ENCODE measurements at regions not wholly inside any gene's neighbourhood (a gene's known extent, or its start where the extent isn't known, plus 50 kb on each side); places are given as distances from the start of the nearest gene placed in this dataset.
A peak's percentile ranks its signal among the peaks of the same experiment; 100 is the strongest.

DNA sequence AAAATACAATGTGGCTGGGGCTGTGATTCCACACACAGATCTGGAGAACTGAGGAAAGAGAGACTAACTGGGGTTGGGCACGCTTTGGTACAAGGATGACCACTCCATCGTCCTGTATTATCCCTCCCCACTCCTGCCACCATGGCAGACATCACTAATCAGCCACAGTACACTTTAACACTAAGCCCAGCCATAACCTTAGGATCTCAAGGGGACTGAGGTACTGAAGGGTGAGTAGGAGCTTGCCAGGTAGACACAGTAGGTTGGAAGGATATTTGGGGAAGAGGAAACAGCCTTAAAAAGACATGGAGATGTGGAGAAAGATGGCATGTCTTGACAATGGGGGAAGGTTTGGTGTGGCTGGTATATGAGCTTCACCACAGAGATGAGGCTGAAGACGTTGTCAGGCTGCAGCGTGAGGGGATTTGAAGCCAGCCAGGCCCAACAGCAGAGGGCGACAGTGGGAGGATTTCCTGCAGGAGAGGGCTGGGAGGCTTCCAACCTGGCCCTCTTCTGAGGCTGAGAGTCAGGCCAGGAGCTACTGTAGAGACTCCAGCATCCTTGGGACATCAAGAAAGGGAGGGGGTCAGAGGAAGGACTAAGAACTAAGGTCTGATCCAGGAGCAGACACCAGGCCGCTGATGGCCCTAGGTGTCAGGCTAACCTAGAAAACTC, 58.6 kb upstream of the COL13A1 start:
- Histone ChIP-seq H3K27ac (no peak overlapping the region), H3K36me3 (ENCODE audit: insufficient read depth in 1 of 2, low read depth in 1 of 2) (no peaks in the 10 kb centered on the region), H3K9me3 (no peaks in the 10 kb centered on the region), H3K4me1 (peaks cover 1% of the 10 kb centered on the region), H3K27me3 (ENCODE audit: insufficient read depth in 3 of 3, low read length in 2 of 3) (no peaks in the 10 kb centered on the region), H3K4me3 (no peak overlapping the region)
- TF ChIP-seq, protein P1, sequence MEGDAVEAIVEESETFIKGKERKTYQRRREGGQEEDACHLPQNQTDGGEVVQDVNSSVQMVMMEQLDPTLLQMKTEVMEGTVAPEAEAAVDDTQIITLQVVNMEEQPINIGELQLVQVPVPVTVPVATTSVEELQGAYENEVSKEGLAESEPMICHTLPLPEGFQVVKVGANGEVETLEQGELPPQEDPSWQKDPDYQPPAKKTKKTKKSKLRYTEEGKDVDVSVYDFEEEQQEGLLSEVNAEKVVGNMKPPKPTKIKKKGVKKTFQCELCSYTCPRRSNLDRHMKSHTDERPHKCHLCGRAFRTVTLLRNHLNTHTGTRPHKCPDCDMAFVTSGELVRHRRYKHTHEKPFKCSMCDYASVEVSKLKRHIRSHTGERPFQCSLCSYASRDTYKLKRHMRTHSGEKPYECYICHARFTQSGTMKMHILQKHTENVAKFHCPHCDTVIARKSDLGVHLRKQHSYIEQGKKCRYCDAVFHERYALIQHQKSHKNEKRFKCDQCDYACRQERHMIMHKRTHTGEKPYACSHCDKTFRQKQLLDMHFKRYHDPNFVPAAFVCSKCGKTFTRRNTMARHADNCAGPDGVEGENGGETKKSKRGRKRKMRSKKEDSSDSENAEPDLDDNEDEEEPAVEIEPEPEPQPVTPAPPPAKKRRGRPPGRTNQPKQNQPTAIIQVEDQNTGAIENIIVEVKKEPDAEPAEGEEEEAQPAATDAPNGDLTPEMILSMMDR (IDR thresholded peaks at IDR 0.05): no peak
- ATAC-seq (peak in 3 of 4 donors; percentile 39 to 67 (median 57)), DNase-seq (peak in 1 of 2 donors; percentile 71)
- 61 to 68% (median 68%) methylated on average over 6 of the region's 6 CpGs for WGBS, 3 donors
- intact Hi-C loops (cut with DNase I): loop anchor here in 1 of 2 donors (5.0 kb wide), 1 partner anchor 169 kb away; no protein-coding TSS in a partner anchor

DNA sequence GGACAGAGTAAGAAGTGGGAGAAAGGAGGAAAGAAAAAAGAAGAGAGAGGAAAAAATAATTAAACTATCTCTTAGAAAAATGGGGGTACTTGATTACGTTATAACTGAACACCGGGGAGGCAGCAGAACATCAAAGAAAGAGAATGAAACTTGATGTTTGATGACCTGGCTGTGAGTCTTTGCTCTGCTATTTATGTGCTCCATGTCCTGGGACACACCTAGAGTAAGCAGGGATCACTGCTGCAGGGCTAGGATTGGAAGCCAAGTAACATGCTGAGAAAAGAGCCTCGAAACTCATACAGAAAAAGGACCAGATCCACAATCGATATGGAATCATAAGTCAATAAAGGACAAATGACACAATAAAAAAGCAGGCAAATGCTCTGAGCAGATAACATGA, 56.7 kb upstream of the COL13A1 start:
- H3K4me3 ChIP-seq: no peak overlapping the region
- WGBS, 3 donors: 65 to 92% (median 90%) methylated on average over 4 of the region's 4 CpGs
- TF ChIP-seq, protein P1 (IDR thresholded peaks at IDR 0.05): no peak
- no peaks in the 10 kb centered on the region for H3K27me3 ChIP-seq (ENCODE audit: insufficient read depth in 3 of 3, low read length in 2 of 3)
- DNase-seq (no peak), ATAC-seq (no peak)
- no peaks in the 10 kb centered on the region for H3K9me3 ChIP-seq
- H3K36me3 ChIP-seq (ENCODE audit: insufficient read depth in 1 of 2, low read depth in 1 of 2): no peaks in the 10 kb centered on the region
- intact Hi-C loops (cut with DNase I): loop anchor here in 1 of 2 donors (5.0 kb wide), 1 partner anchor 167 kb away; no protein-coding TSS in a partner anchor
- no peak overlapping the region for H3K27ac ChIP-seq
- H3K4me1 ChIP-seq: no peaks in the 10 kb centered on the region

DNA sequence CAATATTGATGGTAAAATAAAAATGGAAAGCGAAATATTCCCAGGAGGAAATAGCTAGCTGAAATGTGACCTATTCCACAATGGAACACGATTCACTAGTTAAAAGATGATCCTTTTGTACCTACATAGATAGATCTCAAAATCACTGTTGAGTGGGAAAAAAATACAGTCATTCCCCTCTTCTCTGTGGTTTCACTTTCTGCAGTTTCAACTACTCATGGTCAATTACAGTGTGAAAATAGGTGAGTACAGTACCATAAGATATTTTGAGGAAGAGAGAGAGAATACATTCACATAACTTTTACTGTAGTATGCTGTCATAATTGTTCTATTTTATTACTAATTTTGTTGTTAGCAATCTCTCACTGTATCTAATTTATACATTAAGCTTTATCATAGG, 56.0 kb upstream of the COL13A1 start:
- H3K27me3 ChIP-seq (ENCODE audit: insufficient read depth in 3 of 3, low read length in 2 of 3): no peaks in the 10 kb centered on the region
- no peak for ATAC-seq
- H3K4me1 ChIP-seq: no peaks in the 10 kb centered on the region
- intact Hi-C loops (cut with DNase I): no loop called here
- WGBS, 3 donors: 80 to 85% (median 83%) methylated on average over 2 of the region's 2 CpGs
- no peak overlapping the region for H3K4me3 ChIP-seq
- no peaks in the 10 kb centered on the region for H3K9me3 ChIP-seq
- TF ChIP-seq, protein P1 (IDR thresholded peaks at IDR 0.05): no peak
- H3K27ac ChIP-seq: no peak overlapping the region
- H3K36me3 ChIP-seq (ENCODE audit: insufficient read depth in 1 of 2, low read depth in 1 of 2): no peaks in the 10 kb centered on the region
- DNase-seq: no peak

DNA sequence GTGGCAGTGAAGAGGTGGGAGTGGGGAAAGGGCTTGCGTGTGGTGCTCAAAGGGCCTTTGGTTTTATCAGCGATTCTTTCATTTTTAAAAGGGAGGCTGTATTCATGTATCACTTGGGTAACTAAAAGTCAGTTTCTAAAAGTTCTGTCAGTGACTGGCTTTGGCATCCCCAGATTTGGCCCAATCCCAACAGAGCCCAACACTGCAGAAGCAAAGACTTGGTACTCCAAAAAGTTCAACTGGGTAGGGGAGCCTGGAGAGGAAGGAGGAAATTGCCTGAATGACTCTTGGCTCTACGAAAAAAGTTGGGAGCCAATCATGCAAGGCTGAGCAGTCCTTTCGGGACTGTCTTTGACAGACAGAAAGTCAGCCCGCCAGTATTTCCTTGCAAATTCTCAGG, 54.5 kb upstream of the COL13A1 start:
- Histone ChIP-seq H3K9me3 (no peaks in the 10 kb centered on the region), H3K4me3 (no peak overlapping the region), H3K27me3 (ENCODE audit: insufficient read depth in 3 of 3, low read length in 2 of 3) (no peaks in the 10 kb centered on the region), H3K27ac (no peak overlapping the region), H3K36me3 (ENCODE audit: insufficient read depth in 1 of 2, low read depth in 1 of 2) (no peaks in the 10 kb centered on the region), H3K4me1 (no peaks in the 10 kb centered on the region)
- ATAC-seq (no peak), DNase-seq (no peak)
- intact Hi-C loops (cut with DNase I): no loop called here
- 68 to 87% (median 78%) methylated on average over 5 of the region's 5 CpGs for WGBS, 3 donors
- TF ChIP-seq, protein P1 (IDR thresholded peaks at IDR 0.05): no peak

DNA sequence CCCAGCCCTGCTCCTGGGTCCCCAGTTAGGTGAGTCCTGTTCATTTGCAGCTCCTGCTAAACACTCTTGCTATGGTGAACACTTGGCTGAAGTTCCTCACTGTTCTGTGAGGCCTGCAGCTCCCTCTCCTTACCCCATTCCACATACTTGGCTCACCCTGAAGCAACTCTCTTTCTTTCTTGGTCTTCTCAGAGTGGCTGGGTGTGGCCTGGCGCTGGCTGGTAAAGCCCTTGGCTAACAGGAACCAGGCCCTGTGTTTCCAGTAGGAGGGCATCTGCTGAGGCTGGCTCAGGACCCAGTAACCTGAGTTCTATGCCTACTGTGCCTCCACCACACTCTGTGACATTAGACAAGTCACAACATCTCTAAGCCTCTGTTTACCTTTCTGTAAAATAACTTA, 53.1 kb upstream of the COL13A1 start:
- WGBS, 3 donors: 12 to 36% (median 35%) methylated on average over 1 of the region's 1 CpG
- peak; percentile 7 to 86 (median 71) for ATAC-seq

More for the DNA sequence above, 53.1 kb upstream of the COL13A1 start:
- H3K27me3 ChIP-seq (ENCODE audit: insufficient read depth in 3 of 3, low read length in 2 of 3): no peaks in the 10 kb centered on the region
- TF ChIP-seq, protein P1 (IDR thresholded peaks at IDR 0.05): no peak
- H3K27ac ChIP-seq: no peak overlapping the region
- DNase-seq: no peak
- intact Hi-C loops (cut with DNase I): no loop called here
- no peaks in the 10 kb centered on the region for H3K9me3 ChIP-seq
- H3K36me3 ChIP-seq (ENCODE audit: insufficient read depth in 1 of 2, low read depth in 1 of 2): no peaks in the 10 kb centered on the region
- H3K4me1 ChIP-seq: no peaks in the 10 kb centered on the region
- no peak overlapping the region for H3K4me3 ChIP-seq

All from psoas muscle (tissue), 7 donors.